Gastroesophageal sphincter (tissue), 4 donors: ENCODE measurements at regions not wholly inside any gene's neighbourhood (a gene's known extent, or its start where the extent isn't known, plus 50 kb on each side); places are given as distances from the start of the nearest gene placed in this dataset.

Experiments used
- ATAC-seq: fragments of 150-250 bp; one replicate; pipeline ENCODE4 v1.9.1; 2016; ENCODE audit warnings: mild to moderate bottlenecking, moderate library complexity
- H3K27ac ChIP-seq, 4 donors: fragments of 200-600 bp; sonication (generic) in 3 of 4; 1 replicate in 3 of 4; 2 replicates in 1 of 4; pipeline ENCODE4 v1.5.1; 2016 to 2019
- H3K27me3 ChIP-seq: fragments of 200-600 bp; sonication (generic); one replicate; pipeline ENCODE4 v1.5.1; 2019
- H3K36me3 ChIP-seq, 2 donors: fragments of 200-600 bp; sonication (generic); one replicate each; pipeline ENCODE4 v1.5.1; 2019; ENCODE audit warnings: control low read depth in 1 of 2
- H3K4me1 ChIP-seq, 3 donors: fragments of 200-600 bp; sonication (generic); 1 replicate in 2 of 3; 2 replicates in 1 of 3; pipeline ENCODE4 v1.5.1; 2016 to 2019; ENCODE audit warnings: control low read depth in 2 of 3
- H3K4me3 ChIP-seq, 2 donors: fragments of 200-600 bp; sonication (generic); one replicate each; pipeline ENCODE4 v1.5.1; 2019; ENCODE audit warnings: mild to moderate bottlenecking in 1 of 2, moderate library complexity in 1 of 2
- H3K9me3 ChIP-seq, 3 donors: fragments of 200-600 bp; sonication (generic); one replicate each; pipeline ENCODE4 v1.5.1; 2017 to 2019; ENCODE audit warnings: control low read depth in 2 of 3
- CTCF ChIP-seq, 4 experiments: fragments of 200-600 bp in 2 of 4; fragments of 450-650 bp in 2 of 4; sonication (generic) in 1 of 4; IDR thresholded peaks; one replicate each; pipeline ENCODE4 v1.5.1; 2017 to 2019; ENCODE audit warnings: antibody characterized with exemption in 4 of 4, mild to moderate bottlenecking in 2 of 4, moderate library complexity in 2 of 4
- EP300 ChIP-seq: sonication (generic); formaldehyde crosslinking; IDR thresholded peaks from one replicate; pipeline ENCODE4 v1.6.1; 2017; ENCODE audit warnings: antibody characterized with exemption, mild to moderate bottlenecking
- POLR2A ChIP-seq, 2 donors: fragments of 450-650 bp; IDR thresholded peaks; one replicate each; pipeline ENCODE4 v1.6.1; 2017; ENCODE audit warnings: antibody characterized with exemption in 2 of 2, mild to moderate bottlenecking in 2 of 2, moderate library complexity in 1 of 2
- POLR2AphosphoS5 ChIP-seq: sonication (generic); formaldehyde crosslinking; IDR thresholded peaks from one replicate; pipeline ENCODE4 v1.6.1; 2017; ENCODE audit warnings: antibody characterized with exemption
- WGBS, 2 donors: methylation state at CpG; one replicate each; pipeline ENCODE4 v1.1.5; 2018; ENCODE audit warnings: low coverage in 1 of 2; 5-methylcytosine and 5-hydroxymethylcytosine counted together

GRCh38 chr19:23509686-23510450, 114.6 kb upstream of the ZNF91 start:
- Histone ChIP-seq H3K4me3 (no peak overlapping the region), H3K36me3 (no peaks in the 10 kb centered on the region), H3K4me1 (no peaks in the 10 kb centered on the region), H3K9me3 (no peaks in the 10 kb centered on the region), H3K27me3 (no peaks in the 10 kb centered on the region), H3K27ac (no peak overlapping the region)
- no peak for ATAC-seq
- no peak for TF ChIP-seq POLR2AphosphoS5
- no peak for TF ChIP-seq EP300
- TF ChIP-seq CTCF (IDR thresholded peaks at IDR 0.05): no peak
- no peak for TF ChIP-seq POLR2A (IDR thresholded peaks at IDR 0.05)
- WGBS, 2 donors: 60 to 80% methylated on average over 2 to 3 of the region's 3 CpGs

DNA sequence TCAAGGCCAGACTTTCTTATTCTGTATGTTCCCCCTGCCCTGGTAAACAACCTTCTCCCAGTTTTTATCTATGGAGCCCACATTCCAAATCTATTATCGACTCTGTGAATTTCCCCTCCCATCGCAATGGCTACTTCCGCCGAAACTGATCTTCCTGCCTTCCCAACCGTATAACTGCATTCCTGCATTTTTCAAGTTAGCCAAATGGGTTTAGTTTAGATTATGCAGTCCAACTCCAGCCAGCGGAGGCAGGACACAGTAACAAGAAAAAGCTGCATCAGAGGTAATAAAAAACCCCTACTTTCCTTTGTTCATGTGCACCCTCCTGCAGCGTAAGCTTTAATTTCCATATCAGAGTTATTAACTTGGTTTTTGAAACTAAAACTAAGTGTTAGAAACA, 112.2 kb upstream of the ZNF91 start:
- H3K4me3 ChIP-seq: no peak overlapping the region
- no peaks in the 10 kb centered on the region for H3K4me1 ChIP-seq
- no peaks in the 10 kb centered on the region for H3K9me3 ChIP-seq
- no peak overlapping the region for H3K27ac ChIP-seq
- WGBS, 2 donors: 68 to 86% methylated on average over 5 to 7 of the region's 7 CpGs
- no peak for ATAC-seq
- no peaks in the 10 kb centered on the region for H3K27me3 ChIP-seq
- H3K36me3 ChIP-seq: no peaks in the 10 kb centered on the region
- no peak for TF ChIP-seq EP300
- TF ChIP-seq POLR2A (IDR thresholded peaks at IDR 0.05): no peak
- no peak for TF ChIP-seq POLR2AphosphoS5
- no peak for TF ChIP-seq CTCF (IDR thresholded peaks at IDR 0.05)

- TF ChIP-seq POLR2AphosphoS5 (no peak), CTCF (IDR thresholded peaks at IDR 0.05) (no peak), EP300 (no peak), POLR2A (IDR thresholded peaks at IDR 0.05) (no peak)
- H3K27ac ChIP-seq: no peak overlapping the region
- no peaks in the 10 kb centered on the region for H3K9me3 ChIP-seq
- H3K4me1 ChIP-seq: no peaks in the 10 kb centered on the region
- 9 to 19% methylated on average over 1 of the region's 1 CpG for WGBS, 2 donors
- no peak for ATAC-seq
- H3K4me3 ChIP-seq: no peak overlapping the region
- H3K27me3 ChIP-seq: no peaks in the 10 kb centered on the region
- H3K36me3 ChIP-seq: no peaks in the 10 kb centered on the region
These were observed 110.5 kb upstream of the ZNF91 start for GRCh38 chr19:23505738-23506137.

- peaks cover 6% of the 10 kb centered on the region for H3K27me3 ChIP-seq
- H3K4me1 ChIP-seq: no peaks in the 10 kb centered on the region
- H3K36me3 ChIP-seq: no peaks in the 10 kb centered on the region
- H3K9me3 ChIP-seq: no peaks in the 10 kb centered on the region
- WGBS, 2 donors: 58 to 88% methylated on average over 2 to 4 of the region's 5 CpGs
- TF ChIP-seq CTCF (IDR thresholded peaks at IDR 0.05) (no peak), EP300 (no peak), POLR2AphosphoS5 (no peak), POLR2A (IDR thresholded peaks at IDR 0.05) (no peak)
- H3K27ac ChIP-seq: no peak overlapping the region
- H3K4me3 ChIP-seq: no peak overlapping the region
- ATAC-seq: no peak
These were observed 87.6 kb upstream of the ZNF91 start for GRCh38 chr19:23482829-23483228.

DNA sequence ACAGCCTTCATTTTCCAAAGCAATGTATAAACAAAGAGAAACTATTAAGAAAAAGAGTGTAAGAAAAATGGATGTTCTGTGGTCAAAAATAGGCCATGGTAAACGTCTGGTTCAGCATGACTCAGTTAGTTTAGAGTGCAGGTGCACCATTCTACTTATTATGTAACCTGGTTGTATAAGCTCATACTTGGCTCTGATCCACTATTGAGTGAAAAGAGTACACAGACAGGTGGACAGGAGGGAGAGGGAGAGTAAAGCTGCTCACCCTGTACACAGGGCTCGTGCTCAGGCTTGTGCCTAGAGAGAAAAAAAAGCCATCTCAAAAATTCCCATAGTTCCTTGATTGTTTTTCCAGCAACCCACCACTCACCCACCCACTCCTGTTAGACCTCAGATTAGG, 85.8 kb upstream of the ZNF91 start:
- Histone ChIP-seq H3K36me3 (no peaks in the 10 kb centered on the region), H3K27me3 (peaks cover 6% of the 10 kb centered on the region), H3K4me3 (no peak overlapping the region), H3K4me1 (no peaks in the 10 kb centered on the region), H3K9me3 (no peaks in the 10 kb centered on the region), H3K27ac (no peak overlapping the region)
- 8 to 25% methylated on average over 2 of the region's 2 CpGs for WGBS, 2 donors
- ATAC-seq: no peak
- TF ChIP-seq CTCF (IDR thresholded peaks at IDR 0.05) (no peak), EP300 (no peak), POLR2A (IDR thresholded peaks at IDR 0.05) (no peak), POLR2AphosphoS5 (no peak)
